ENCODE measurements at regions not wholly inside any gene's neighbourhood (a gene's known extent, or its start where the extent isn't known, plus 50 kb on each side); places are given as distances from the start of the nearest gene placed in this dataset.
"Not testable (repeated sequence)": the region's sequence is repeated elsewhere in the genome, so short reads cannot be mapped to it uniquely, and the experiment has no call there.

DNA sequence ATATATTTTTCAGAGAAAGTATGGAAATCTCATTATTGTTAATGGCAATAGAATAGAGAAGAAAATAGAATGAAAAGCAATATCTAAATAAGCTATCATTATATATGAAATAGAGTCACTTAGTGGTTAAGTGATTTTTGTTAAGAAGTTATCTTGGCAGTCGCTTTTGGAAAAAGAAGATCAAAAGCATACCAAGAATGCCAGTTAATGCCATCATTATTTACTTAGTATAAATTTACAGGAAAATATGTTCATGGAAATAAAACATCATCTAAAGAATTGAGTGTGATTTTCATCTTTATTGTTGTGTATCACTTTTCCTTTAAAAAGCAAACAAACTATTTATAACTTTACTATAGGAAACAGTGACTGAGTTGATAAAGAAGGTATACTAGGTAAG is 85.3 kb upstream of the GPR101 start:
- TF ChIP-seq, protein P1, sequence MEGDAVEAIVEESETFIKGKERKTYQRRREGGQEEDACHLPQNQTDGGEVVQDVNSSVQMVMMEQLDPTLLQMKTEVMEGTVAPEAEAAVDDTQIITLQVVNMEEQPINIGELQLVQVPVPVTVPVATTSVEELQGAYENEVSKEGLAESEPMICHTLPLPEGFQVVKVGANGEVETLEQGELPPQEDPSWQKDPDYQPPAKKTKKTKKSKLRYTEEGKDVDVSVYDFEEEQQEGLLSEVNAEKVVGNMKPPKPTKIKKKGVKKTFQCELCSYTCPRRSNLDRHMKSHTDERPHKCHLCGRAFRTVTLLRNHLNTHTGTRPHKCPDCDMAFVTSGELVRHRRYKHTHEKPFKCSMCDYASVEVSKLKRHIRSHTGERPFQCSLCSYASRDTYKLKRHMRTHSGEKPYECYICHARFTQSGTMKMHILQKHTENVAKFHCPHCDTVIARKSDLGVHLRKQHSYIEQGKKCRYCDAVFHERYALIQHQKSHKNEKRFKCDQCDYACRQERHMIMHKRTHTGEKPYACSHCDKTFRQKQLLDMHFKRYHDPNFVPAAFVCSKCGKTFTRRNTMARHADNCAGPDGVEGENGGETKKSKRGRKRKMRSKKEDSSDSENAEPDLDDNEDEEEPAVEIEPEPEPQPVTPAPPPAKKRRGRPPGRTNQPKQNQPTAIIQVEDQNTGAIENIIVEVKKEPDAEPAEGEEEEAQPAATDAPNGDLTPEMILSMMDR (conservative IDR thresholded peaks at IDR 0.05; ENCODE audit: low read length), result no peak
- no peak overlapping the region for H3K4me3 ChIP-seq (ENCODE audit: low read length)
- DNase-seq (ENCODE audit: low read depth), result no peak

DNA sequence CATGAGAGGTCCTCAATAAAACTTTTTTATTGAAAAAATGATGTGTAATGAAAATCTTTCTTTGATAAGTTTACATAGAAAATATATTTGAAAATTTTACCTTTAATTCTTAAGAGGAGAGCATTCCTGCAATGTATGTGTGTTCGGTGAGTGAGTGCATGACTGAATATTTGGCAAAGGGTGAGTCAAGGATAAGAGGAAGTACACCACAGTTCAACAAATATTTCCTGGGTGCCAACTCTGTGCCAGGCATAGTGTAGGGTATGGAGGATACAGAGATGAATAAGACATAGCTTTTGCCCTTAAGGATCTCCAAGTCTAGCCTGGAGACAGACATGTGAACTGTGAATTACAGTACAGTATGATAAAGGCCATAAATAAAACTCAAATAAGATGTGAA is 84.7 kb upstream of the GPR101 start:
- TF ChIP-seq, protein P1 (conservative IDR thresholded peaks at IDR 0.05; ENCODE audit: low read length), result no peak
- no peak overlapping the region for H3K4me3 ChIP-seq (ENCODE audit: low read length)
- DNase-seq (ENCODE audit: low read depth), result no peak

DNA sequence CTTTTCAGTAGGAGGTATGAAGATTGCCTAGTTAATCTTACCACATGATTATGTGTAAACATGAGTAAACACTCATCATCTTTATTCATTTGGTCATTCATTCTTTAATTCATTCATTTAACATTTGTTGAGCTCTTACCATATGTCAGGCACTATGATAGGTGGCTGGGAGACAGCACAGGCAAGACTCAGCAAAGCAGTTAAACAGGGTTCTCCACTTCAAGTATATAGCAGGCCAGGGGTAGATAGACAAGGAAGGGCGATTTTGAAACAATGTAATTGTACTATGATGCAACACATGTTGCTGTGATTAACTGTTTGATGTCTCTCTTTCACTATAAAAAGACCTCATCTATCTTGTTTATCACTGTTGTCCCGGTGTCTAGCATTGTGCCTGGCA is 84.3 kb upstream of the GPR101 start:
- H3K4me3 ChIP-seq (ENCODE audit: low read length), result no peak overlapping the region
- DNase-seq (ENCODE audit: low read depth), result no peak
- TF ChIP-seq, protein P1 (conservative IDR thresholded peaks at IDR 0.05; ENCODE audit: low read length), result no peak

DNA sequence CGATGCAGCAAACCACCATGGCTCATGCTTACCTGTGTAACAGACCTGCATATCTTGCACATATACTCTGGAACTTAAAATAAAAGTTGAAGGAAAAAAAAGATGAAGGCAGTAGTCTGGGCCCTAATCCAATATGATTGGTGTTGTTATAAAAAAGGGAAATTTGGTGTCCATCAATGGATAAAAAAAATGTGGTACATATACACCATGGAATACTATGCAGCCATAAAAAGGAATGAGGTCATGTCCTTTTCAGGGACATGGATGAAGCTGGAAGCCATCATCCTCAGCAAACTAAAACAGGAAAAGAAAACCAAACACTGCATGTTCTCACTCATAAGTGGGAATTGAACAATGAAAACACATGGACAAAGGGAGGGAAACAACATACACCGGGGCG is 74.1 kb upstream of the GPR101 start:
- not testable (repeated sequence) for DNase-seq (ENCODE audit: low read depth); H3K4me3 ChIP-seq (ENCODE audit: low read length)

DNA sequence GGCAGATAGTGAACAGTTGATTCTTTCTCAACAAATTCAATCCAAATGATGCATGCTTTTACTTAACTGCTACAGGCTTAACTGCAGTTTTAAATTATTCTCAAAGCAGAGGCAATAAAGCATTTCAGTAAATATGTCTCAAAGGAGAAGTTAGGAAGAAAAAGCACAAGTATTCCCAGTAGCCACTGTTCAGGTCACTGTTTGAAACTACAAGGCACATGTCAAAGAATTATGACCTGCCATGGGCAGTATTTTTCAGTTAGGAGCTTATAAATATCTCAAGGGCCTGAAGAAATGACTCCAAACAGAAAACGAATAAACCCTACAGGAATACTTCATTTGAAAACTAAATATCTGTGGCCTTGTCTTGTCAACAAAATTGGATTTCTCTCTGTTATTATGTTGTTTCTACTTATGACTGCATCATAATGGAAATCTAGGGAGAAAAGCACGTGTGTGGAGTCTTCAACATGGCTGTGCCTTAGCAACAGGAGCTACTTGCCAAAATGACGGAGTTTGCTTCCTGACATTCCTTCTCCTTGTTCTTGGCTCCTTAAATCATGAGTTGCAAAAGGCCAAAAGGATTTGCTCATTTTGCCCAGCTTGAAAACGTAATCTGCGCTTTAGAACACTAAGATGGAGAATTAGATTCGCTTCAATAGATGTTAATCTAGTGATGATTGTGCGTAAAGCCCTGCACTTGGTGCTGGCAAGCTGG is 67.6 kb upstream of the GPR101 start:
- no peak for DNase-seq (ENCODE audit: low read depth)
- TF ChIP-seq, protein P1 (conservative IDR thresholded peaks at IDR 0.05; ENCODE audit: low read length), result no peak
- H3K4me3 ChIP-seq (ENCODE audit: low read length), result no peak overlapping the region

Measured in AG10803 (cell line).